SK-N-MC (cell line): ENCODE measurements at regions not wholly inside any gene's neighbourhood (a gene's known extent, or its start where the extent isn't known, plus 50 kb on each side); places are given as distances from the start of the nearest gene placed in this dataset.

ENCODE experiments used
- EZH2 ChIP-seq: fragments of 200-600 bp; sonication (generic); IDR thresholded peaks from one replicate; pipeline ENCODE4 v1.6.1; 2017; ENCODE audit warnings: antibody characterized with exemption
- FOXP2 ChIP-seq: optimal IDR thresholded peaks from 2 replicates; pipeline ENCODE3; 2011; ENCODE audit warnings: mild to moderate bottlenecking, moderate library complexity; ENCODE audit not compliant: insufficient read depth; ENCODE audit errors: extremely low read length, control extremely low read depth
- POLR2AphosphoS5 ChIP-seq: IDR thresholded peaks from 2 replicates; pipeline ENCODE4 v1.6.1; 2012; ENCODE audit warnings: mild to moderate bottlenecking, low read depth, low read length, borderline replicate concordance

GRCh38 chr2:118239284-118239683 is 151.0 kb downstream of the INSIG2 start:
- TF ChIP-seq POLR2AphosphoS5 (no peak), EZH2 (no peak), FOXP2 (no peak)
